SKM-1 treated with dmso at 0.1 percent for 144 hours (cell line): ENCODE measurements at regions not wholly inside any gene's neighbourhood (a gene's known extent, or its start where the extent isn't known, plus 50 kb on each side); places are given as distances from the start of the nearest gene placed in this dataset.

Experiments
- DNase-seq: peaks from one replicate; lab custom pipeline; 2025; ENCODE audit not compliant: unreplicated experiment; lab: John Stamatoyannopoulos, UW

- DNase-seq: no peak
These were observed 335.9 kb downstream of the BRD1 start for GRCh38 chr22:49491726-49492125.

- DNase-seq: no peak
These were observed 336.4 kb downstream of the BRD1 start for GRCh38 chr22:49491221-49491635.

GRCh38 chr22:49490692-49491091 is 337.0 kb downstream of the BRD1 start:
- no peak for DNase-seq

GRCh38 chr22:49489821-49490220 is 337.9 kb downstream of the BRD1 start:
- no peak for DNase-seq

- no peak for DNase-seq
These were observed 338.7 kb downstream of the BRD1 start for GRCh38 chr22:49488943-49489342.

- no peak for DNase-seq
These were observed 339.7 kb downstream of the BRD1 start for GRCh38 chr22:49487950-49488349.

GRCh38 chr22:49486225-49486624 is 341.4 kb downstream of the BRD1 start:
- no peak for DNase-seq

- no peak for DNase-seq
These were observed 343.7 kb downstream of the BRD1 start for GRCh38 chr22:49483946-49484345.

- DNase-seq: no peak
These were observed 344.3 kb downstream of the BRD1 start for GRCh38 chr22:49483281-49483870.

GRCh38 chr22:49482811-49483210 is 344.9 kb downstream of the BRD1 start:
- no peak for DNase-seq

GRCh38 chr22:49481659-49482399 is 345.8 kb downstream of the BRD1 start:
- DNase-seq: no peak

GRCh38 chr22:49480896-49481658 is 346.6 kb downstream of the BRD1 start:
- DNase-seq: no peak

- DNase-seq: no peak
These were observed 347.3 kb downstream of the BRD1 start for GRCh38 chr22:49480331-49480730.

- DNase-seq: no peak
These were observed 348.1 kb downstream of the BRD1 start for GRCh38 chr22:49479566-49479965.

- no peak for DNase-seq
These were observed 350.8 kb downstream of the BRD1 start for GRCh38 chr22:49476800-49477400.

GRCh38 chr22:49476176-49476575 is 351.5 kb downstream of the BRD1 start:
- no peak for DNase-seq

GRCh38 chr22:49475253-49475652 is 352.4 kb downstream of the BRD1 start:
- DNase-seq: no peak

GRCh38 chr22:49473286-49473685 is 354.4 kb downstream of the BRD1 start:
- no peak for DNase-seq

GRCh38 chr22:49470741-49471503 is 356.8 kb downstream of the BRD1 start:
- no peak for DNase-seq

GRCh38 chr22:49469896-49470740 is 357.6 kb downstream of the BRD1 start:
- no peak for DNase-seq
